GM19438 (cell line): ENCODE measurements at regions not wholly inside any gene's neighbourhood (a gene's known extent, or its start where the extent isn't known, plus 50 kb on each side); places are given as distances from the start of the nearest gene placed in this dataset.
"Not testable (repeated sequence)": the region's sequence is repeated elsewhere in the genome, so short reads cannot be mapped to it uniquely, and the experiment has no call there.

ENCODE experiments used
- ATAC-seq: cut with Tn5 transposase; IDR thresholded peaks from one replicate; pipeline ENCODE4 v1.9.1; 2021; ENCODE audit warnings: low read depth; ENCODE audit not compliant: unreplicated experiment

GRCh38 chr20:50434653-50435396, 75.4 kb upstream of the PTPN1 start:
- ATAC-seq: no peak

- ATAC-seq: no peak
These were observed 74.7 kb upstream of the PTPN1 start for GRCh38 chr20:50435397-50436051.

- no peak for ATAC-seq
These were observed 74.0 kb upstream of the PTPN1 start for GRCh38 chr20:50436052-50436656.

DNA sequence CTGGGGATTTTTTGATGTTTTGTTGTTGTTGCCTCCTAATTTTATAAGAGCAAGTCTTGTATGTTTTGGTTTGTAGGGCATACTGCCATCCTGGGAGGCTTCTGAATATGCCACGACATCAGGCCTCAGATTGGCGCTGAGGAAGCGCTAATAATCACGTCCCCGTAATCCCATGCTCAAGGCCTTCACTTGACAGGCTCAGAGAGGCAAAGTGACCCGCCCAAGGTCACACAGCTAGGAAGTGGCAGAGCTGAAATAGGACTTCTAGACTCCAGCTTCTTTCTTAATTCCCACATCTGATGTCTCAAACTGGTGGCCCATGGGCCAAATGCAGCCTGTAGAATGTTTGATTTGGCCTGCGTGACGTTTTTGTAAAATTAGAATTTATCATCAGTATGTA, 73.5 kb upstream of the PTPN1 start:
- no peak for ATAC-seq

GRCh38 chr20:50438986-50439407, 71.2 kb upstream of the PTPN1 start:
- ATAC-seq: no peak

DNA sequence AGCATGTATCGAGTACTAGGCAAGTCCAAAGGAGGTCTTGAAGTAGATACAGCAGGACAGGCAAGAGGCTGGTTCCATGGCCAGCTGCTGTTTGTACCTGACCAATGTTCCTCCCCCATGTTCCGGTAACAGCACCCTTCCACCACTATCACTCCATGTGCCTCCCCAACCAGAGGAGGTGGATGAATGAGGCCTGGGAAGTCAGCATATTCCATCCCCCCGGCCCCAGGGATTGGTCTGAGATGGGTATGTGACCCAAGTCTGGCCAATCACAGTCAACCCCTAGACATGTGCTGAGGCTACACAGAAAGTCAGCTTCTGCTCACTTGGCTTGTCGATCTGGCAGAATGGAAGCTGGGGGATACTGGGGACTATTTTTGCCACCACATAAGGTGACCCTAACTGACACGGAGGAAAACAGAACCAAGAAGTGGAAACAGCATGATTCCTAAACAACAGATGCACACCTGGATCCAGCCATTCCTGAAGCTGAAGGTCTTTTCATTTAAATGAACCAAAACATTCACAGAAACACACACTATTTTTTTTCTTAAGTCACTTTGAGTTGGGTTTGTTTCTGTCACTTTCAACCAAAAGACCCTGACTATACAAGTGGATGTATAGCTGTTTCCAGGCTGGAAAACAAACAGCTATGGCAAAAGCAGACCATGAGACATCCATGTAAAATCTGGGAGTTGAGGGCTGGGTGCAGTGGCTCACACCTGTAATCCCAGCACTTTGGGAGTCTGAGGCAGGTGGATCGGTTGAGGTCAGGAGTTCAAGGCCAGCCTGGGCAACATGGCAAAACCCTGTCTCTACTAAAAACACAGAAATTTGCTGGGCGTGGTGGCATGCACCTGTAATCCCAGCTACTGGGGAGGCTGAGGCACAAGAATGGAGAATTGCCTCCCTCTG, 70.4 kb upstream of the PTPN1 start:
- no peak for ATAC-seq

GRCh38 chr20:50442512-50442911, 67.7 kb upstream of the PTPN1 start:
- no peak for ATAC-seq

- no peak for ATAC-seq
These were observed 64.6 kb upstream of the PTPN1 start for GRCh38 chr20:50445354-50446151.

DNA sequence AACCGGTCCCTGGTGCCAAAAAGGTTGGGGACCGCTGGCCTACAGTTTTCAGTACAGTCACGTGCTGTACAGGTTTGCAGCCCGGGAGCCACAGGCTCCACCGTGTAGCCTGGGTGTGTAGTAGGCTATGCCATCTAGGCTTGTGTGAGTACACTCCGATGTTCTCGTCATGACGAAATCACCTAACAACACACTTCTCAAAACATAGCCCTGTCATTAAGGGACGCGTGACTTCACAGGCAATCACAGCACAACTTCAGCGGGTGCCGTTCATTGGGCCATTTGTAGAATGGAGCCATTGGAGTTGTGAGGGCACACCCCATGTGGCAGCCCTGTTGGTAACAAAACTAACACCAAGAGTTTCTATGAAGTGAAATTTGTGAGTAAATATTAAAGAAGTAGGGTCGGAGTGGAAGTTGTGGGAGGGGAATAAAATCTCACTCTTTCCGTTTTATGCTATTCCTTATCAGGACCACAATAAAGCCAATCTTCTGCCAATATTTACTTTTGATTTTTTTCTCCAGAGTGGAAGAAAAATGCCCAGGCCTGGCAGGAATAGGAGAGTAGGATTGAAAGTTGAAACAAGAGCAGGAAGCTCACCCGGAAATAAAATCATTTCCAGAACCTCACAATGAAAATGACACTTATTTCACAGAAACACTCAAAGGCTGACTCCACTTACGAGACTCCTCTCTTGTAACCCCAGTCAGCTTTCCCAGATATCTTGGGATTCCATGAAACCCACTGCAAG, 63.7 kb upstream of the PTPN1 start:
- ATAC-seq: no peak

GRCh38 chr20:50447102-50447804, 62.9 kb upstream of the PTPN1 start:
- ATAC-seq: no peak

- no peak for ATAC-seq
These were observed 62.4 kb upstream of the PTPN1 start for GRCh38 chr20:50447817-50448216.

GRCh38 chr20:50448625-50449403, 61.4 kb upstream of the PTPN1 start:
- not testable (repeated sequence) for ATAC-seq

DNA sequence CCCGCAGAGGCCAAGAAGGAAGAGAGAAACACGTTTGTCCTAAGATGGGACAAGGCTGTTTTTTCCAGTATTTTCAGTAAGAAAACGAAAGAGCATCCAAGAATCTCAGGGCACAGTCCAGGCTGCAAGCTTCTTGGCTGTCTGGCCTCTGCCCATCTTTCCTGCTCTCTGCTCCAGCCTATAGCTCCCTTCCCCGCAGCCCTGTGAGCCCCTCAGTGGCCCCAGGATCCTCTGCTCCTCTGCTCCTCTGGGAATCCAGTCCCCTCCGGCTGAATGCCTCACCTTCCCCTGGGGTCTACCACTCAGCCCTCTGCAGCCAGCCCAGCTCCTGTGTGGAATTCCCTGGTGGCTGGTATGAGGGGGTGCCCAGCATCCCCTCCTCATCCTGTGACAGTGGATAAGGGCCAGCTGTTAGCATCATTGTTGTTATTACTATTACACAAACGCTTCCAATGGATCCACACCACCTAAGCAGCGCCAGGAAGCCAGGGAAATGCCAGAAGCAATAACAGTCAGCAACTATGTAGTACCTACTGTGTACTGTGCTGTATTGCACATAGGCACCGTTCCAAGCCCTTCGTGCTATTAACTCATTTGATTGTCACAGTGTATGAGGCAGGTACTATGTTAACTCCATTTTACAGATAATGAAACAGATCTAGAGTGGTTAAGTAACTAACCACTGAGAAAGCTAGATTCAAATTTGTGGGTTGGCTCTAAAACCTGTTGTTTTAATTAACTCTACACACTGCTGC, 60.3 kb upstream of the PTPN1 start:
- peak; percentile 53 for ATAC-seq

GRCh38 chr20:50450493-50450826, 59.7 kb upstream of the PTPN1 start:
- ATAC-seq: no peak

- peak; percentile 80 for ATAC-seq
These were observed 59.1 kb upstream of the PTPN1 start for GRCh38 chr20:50450881-50451752.

- ATAC-seq: not testable (repeated sequence)
These were observed 58.3 kb upstream of the PTPN1 start for GRCh38 chr20:50451792-50452425.
